ENCODE measurements at regions not wholly inside any gene's neighbourhood (a gene's known extent, or its start where the extent isn't known, plus 50 kb on each side); places are given as distances from the start of the nearest gene placed in this dataset.

GRCh38 chr5:175236176-175236575 is 207.8 kb downstream of the DRD1 start:
- DNase-seq (ENCODE audit: insufficient read length, low spot score) (no peak), FAIRE-seq (no peak)
- no peak for TF ChIP-seq CTCF (IDR thresholded peaks at IDR 0.05; ENCODE audit: insufficient read depth, missing control alignments)

- DNase-seq (ENCODE audit: insufficient read length, low spot score) (no peak), FAIRE-seq (no peak)
- no peak for TF ChIP-seq CTCF (IDR thresholded peaks at IDR 0.05; ENCODE audit: insufficient read depth, missing control alignments)
These were observed 208.6 kb downstream of the DRD1 start for GRCh38 chr5:175235251-175235960.

GRCh38 chr5:175230299-175230698 is 213.7 kb downstream of the DRD1 start:
- DNase-seq (ENCODE audit: insufficient read length, low spot score) (no peak), FAIRE-seq (no peak)

GRCh38 chr5:175226506-175226905 is 217.5 kb downstream of the DRD1 start:
- no peak for FAIRE-seq

More at GRCh38 chr5:175230299-175230698, 213.7 kb downstream of the DRD1 start:
- TF ChIP-seq CTCF (IDR thresholded peaks at IDR 0.05; ENCODE audit: insufficient read depth, missing control alignments), result no peak

GRCh38 chr5:175223291-175223690 is 220.7 kb downstream of the DRD1 start:
- DNase-seq (ENCODE audit: insufficient read length, low spot score) (no peak), FAIRE-seq (no peak)
- TF ChIP-seq CTCF (IDR thresholded peaks at IDR 0.05; ENCODE audit: insufficient read depth, missing control alignments), result no peak

More at GRCh38 chr5:175226506-175226905, 217.5 kb downstream of the DRD1 start:
- no peak for TF ChIP-seq CTCF (IDR thresholded peaks at IDR 0.05; ENCODE audit: insufficient read depth, missing control alignments)
- no peak for DNase-seq (ENCODE audit: insufficient read length, low spot score)

- DNase-seq (ENCODE audit: insufficient read length, low spot score) (no peak), FAIRE-seq (no peak)
- no peak for TF ChIP-seq CTCF (IDR thresholded peaks at IDR 0.05; ENCODE audit: insufficient read depth, missing control alignments)
These were observed 221.4 kb downstream of the DRD1 start for GRCh38 chr5:175222621-175223020.

GRCh38 chr5:175220549-175220948 is 223.4 kb downstream of the DRD1 start:
- no peak for FAIRE-seq

More at GRCh38 chr5:175220549-175220948, 223.4 kb downstream of the DRD1 start:
- no peak for TF ChIP-seq CTCF (IDR thresholded peaks at IDR 0.05; ENCODE audit: insufficient read depth, missing control alignments)
- no peak for DNase-seq (ENCODE audit: insufficient read length, low spot score)
